HEK293 (cell line): ENCODE measurements at regions not wholly inside any gene's neighbourhood (a gene's known extent, or its start where the extent isn't known, plus 50 kb on each side); places are given as distances from the start of the nearest gene placed in this dataset.

ENCODE experiments used
- GLI2 ChIP-seq: fragments of 450-650 bp; formaldehyde crosslinking; IDR thresholded peaks from 2 replicates; pipeline ENCODE4; 2017; ENCODE audit warnings: missing biosample characterization, missing genetic modification characterization, low read depth, borderline replicate concordance
- REST ChIP-seq: fragments of 450-650 bp; formaldehyde crosslinking; IDR thresholded peaks from 2 replicates; pipeline ENCODE4 v1.5.1; 2016; ENCODE audit warnings: missing biosample characterization, missing genetic modification characterization
- YY1 ChIP-seq: fragments of 450-650 bp; formaldehyde crosslinking; IDR thresholded peaks from 2 replicates; pipeline ENCODE4 v1.5.1; 2018; ENCODE audit warnings: missing biosample characterization, missing genetic modification characterization
- ZNF473 ChIP-seq: fragments of 450-650 bp; formaldehyde crosslinking; IDR thresholded peaks from 2 replicates; pipeline ENCODE4 v1.5.1; 2017; ENCODE audit warnings: missing biosample characterization, missing genetic modification characterization
- ZNF76 ChIP-seq: fragments of 450-650 bp; formaldehyde crosslinking; IDR thresholded peaks from 2 replicates; pipeline ENCODE4; 2016; ENCODE audit warnings: low read depth, missing biosample characterization, missing genetic modification characterization, borderline replicate concordance

GRCh38 chr10:55500931-55501559, 700.0 kb upstream of the PCDH15 start:
- TF ChIP-seq GLI2 (tag by site-specific recombination) (no peak), ZNF76 (no peak), YY1 (tag by site-specific recombination) (no peak), REST (no peak), ZNF473 (no peak)
